GM23248 (cell line): ENCODE measurements at regions not wholly inside any gene's neighbourhood (a gene's known extent, or its start where the extent isn't known, plus 50 kb on each side); places are given as distances from the start of the nearest gene placed in this dataset.

Experiments used
- EZH2 ChIP-seq: fragments of 200-600 bp; sonication (generic); IDR thresholded peaks from 2 replicates; pipeline ENCODE4 v1.6.1; 2018; ENCODE audit warnings: antibody characterized with exemption, mild to moderate bottlenecking; ENCODE audit not compliant: insufficient read depth, poor library complexity, severe bottlenecking
- EZH2phosphoT487 ChIP-seq: fragments of 200-600 bp; sonication (generic); IDR thresholded peaks from 2 replicates; pipeline ENCODE4 v1.6.1; 2018; ENCODE audit warnings: antibody characterized with exemption, moderate library complexity, mild to moderate bottlenecking, low read depth; ENCODE audit not compliant: insufficient read depth

GRCh38 chr10:129079705-129080104, 387.3 kb upstream of the MGMT start:
- no peak for TF ChIP-seq EZH2phosphoT487
- TF ChIP-seq EZH2, result no peak
